ENCODE measurements at regions not wholly inside any gene's neighbourhood (a gene's known extent, or its start where the extent isn't known, plus 50 kb on each side); places are given as distances from the start of the nearest gene placed in this dataset.

DNA sequence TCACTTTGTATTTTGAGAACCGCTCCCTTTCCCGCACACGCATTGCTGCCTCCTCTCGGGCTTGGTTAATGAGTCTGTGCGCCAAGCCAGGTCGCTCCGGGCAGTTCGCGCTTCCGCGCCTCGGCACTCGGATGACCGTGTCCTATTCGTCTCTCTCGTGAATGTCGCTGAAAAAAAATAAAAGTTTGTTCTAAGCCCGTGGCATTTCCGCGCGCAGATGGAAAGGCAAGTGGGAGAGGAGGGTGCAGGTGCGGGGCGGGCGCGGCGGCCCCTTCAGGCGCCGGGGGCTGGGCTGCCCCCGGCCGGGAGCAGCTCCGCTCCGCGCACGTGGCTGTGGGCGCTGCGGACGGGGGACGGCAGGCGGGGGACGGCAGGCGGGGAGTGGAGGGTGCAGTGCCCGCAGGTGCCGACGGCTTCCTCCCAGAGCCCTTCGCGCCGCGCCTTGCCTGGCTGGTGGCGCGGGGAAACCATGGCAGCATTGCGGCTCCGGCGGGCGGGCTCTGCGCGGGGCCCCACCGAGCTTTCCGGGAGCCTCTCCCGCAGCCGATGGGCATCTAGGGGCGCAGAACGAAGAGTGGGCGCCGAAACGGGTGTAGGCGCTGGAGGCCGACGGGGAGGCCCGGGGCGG, 159.6 kb upstream of the SIX2 start:
- TF ChIP-seq POLR2A (IDR thresholded peaks at IDR 0.05) = no peak
- TF ChIP-seq, protein P1, sequence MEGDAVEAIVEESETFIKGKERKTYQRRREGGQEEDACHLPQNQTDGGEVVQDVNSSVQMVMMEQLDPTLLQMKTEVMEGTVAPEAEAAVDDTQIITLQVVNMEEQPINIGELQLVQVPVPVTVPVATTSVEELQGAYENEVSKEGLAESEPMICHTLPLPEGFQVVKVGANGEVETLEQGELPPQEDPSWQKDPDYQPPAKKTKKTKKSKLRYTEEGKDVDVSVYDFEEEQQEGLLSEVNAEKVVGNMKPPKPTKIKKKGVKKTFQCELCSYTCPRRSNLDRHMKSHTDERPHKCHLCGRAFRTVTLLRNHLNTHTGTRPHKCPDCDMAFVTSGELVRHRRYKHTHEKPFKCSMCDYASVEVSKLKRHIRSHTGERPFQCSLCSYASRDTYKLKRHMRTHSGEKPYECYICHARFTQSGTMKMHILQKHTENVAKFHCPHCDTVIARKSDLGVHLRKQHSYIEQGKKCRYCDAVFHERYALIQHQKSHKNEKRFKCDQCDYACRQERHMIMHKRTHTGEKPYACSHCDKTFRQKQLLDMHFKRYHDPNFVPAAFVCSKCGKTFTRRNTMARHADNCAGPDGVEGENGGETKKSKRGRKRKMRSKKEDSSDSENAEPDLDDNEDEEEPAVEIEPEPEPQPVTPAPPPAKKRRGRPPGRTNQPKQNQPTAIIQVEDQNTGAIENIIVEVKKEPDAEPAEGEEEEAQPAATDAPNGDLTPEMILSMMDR (IDR thresholded peaks at IDR 0.05) = no peak
- peak; percentile 23 for ATAC-seq

DNA sequence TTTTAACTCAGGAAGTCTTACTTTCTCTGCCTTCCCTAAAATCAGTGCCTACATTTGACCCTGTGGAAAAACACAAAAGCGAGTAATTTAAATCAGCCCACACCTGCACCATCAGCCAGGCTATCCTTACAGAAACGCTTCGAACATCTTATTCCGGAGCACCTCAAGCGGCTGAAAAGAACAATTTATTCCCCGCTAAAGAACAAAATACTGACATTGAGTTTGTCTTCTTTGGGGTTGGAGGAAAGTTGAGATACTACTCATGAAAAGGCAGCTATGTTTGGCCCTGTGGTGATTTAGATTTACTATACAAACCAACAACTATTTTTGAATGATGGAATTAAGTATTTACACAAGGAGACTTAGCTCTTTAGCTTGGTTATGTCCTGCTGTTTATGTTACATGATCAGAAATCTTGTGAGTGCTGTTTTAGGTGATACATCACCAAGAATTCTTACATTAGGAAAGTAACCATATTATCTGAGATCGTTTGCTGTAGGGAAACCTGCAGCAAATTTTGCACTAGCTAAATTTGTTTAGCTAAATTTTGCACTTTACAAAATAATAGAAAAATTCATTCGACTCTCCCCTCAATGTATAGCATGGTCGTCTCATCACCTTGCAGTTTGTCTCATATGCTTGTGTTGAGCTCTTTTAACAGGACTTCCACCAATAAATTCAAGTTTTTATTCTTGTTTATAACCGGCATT, 158.8 kb upstream of the SIX2 start:
- 23 to 26% methylated on average over 10 of the region's 10 CpGs for WGBS, 2 donors (ENCODE audit: low coverage in 1 of 2)
- Histone ChIP-seq H3K36me3 (no peaks in the 10 kb centered on the region), H3K27me3 (peaks cover 86% of the 10 kb centered on the region), H3K9me3 (no peaks in the 10 kb centered on the region), H3K27ac (no peak overlapping the region), H3K4me3 (peak overlapping the region in 1 of 2 donors; percentile 51), H3K4me1 (peaks cover 0 to 28% (median 14%) of the 10 kb centered on the region in 3 donors)
- TF ChIP-seq POLR2A (IDR thresholded peaks at IDR 0.05) = no peak
- TF ChIP-seq EP300 (IDR thresholded peaks at IDR 0.05) = no peak
- no peak for TF ChIP-seq POLR2AphosphoS5 (IDR thresholded peaks at IDR 0.05)
- TF ChIP-seq, protein P1 (IDR thresholded peaks at IDR 0.05) = no peak
- ATAC-seq = no peak

More for the DNA sequence above, 159.6 kb upstream of the SIX2 start:
- Histone ChIP-seq H3K4me1 (peaks cover 0 to 28% (median 14%) of the 10 kb centered on the region in 3 donors), H3K27ac (peak overlapping the region in 2 of 4 donors; percentile 41 to 64), H3K9me3 (no peaks in the 10 kb centered on the region), H3K36me3 (no peaks in the 10 kb centered on the region), H3K27me3 (peaks cover 92% of the 10 kb centered on the region), H3K4me3 (peak overlapping the region in 1 of 2 donors; percentile 51)
- WGBS, 2 donors (ENCODE audit: low coverage in 1 of 2) = 6 to 10% methylated on average over 12 to 13 of the region's 70 CpGs

DNA sequence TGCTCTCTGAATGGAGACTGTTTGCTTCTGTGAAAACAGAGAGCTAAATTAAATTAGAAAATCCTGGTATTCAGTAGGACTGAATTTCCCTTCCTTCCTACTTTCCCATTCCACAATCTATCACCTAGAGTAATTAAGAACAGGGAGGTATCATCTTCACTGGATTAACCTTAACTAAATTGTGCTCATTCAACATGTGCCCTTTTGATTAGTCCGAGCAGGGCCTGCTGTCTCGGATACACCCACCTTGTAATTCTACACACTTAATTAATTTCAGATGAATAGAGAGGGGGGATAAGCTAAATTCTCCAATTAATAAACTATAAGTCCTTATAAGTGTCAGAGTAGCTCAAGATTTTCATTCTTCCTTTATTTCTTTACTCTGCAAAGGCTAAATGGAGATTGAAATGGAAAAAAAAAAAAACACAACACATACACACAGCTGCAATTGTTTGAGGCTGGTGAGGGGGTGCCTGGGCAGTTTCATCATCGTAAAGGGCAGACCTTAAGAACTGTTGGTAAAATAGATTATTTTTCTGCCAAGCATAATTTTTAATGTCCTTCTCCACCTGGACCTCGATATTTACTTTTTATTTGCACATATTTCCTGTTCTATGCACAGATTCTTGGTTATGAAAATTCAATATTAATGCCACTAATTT, 157.1 kb upstream of the SIX2 start:
- H3K9me3 ChIP-seq = no peaks in the 10 kb centered on the region
- H3K4me3 ChIP-seq = no peak overlapping the region
- ATAC-seq = no peak
- H3K36me3 ChIP-seq = no peaks in the 10 kb centered on the region
- TF ChIP-seq, protein P1 (IDR thresholded peaks at IDR 0.05) = no peak
- TF ChIP-seq POLR2A (IDR thresholded peaks at IDR 0.05) (no peak), POLR2AphosphoS5 (IDR thresholded peaks at IDR 0.05) (no peak), EP300 (IDR thresholded peaks at IDR 0.05) (no peak)
- H3K27ac ChIP-seq = no peak overlapping the region
- H3K27me3 ChIP-seq = peaks cover 89% of the 10 kb centered on the region
- peaks cover 0 to 28% (median 14%) of the 10 kb centered on the region in 3 donors for H3K4me1 ChIP-seq
- 78 to 94% methylated on average over 3 to 4 of the region's 4 CpGs for WGBS, 2 donors (ENCODE audit: low coverage in 1 of 2)

DNA sequence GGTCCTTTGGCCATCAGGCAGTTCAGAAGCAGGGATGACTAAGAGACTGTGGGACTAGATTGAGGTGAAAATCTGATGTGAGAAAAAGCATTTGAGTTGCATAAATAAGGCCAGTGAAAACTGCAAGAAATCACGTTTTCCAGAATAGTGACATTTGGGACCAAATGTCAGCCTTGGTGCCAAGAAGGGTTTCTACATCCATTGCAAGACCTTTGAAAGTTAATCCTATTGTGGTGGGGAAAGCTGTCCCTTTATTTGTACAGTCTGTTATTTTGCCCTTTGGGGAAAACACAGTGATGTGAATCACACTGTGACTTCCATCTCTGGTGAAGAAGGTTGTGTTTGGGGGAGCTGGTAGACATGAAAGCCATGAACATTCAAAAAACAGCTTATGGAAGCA, 153.5 kb upstream of the SIX2 start:
- Histone ChIP-seq H3K27ac (no peak overlapping the region), H3K27me3 (peaks cover 73% of the 10 kb centered on the region), H3K36me3 (no peaks in the 10 kb centered on the region), H3K4me3 (no peak overlapping the region), H3K9me3 (no peaks in the 10 kb centered on the region), H3K4me1 (no peaks in the 10 kb centered on the region)
- no peak for ATAC-seq
- WGBS, 2 donors (ENCODE audit: low coverage in 1 of 2) = 63 to 77% methylated on average over 1 of the region's 1 CpG
- TF ChIP-seq, protein P1 (IDR thresholded peaks at IDR 0.05) = no peak
- no peak for TF ChIP-seq EP300 (IDR thresholded peaks at IDR 0.05)
- TF ChIP-seq POLR2AphosphoS5 (IDR thresholded peaks at IDR 0.05) = no peak
- TF ChIP-seq POLR2A (IDR thresholded peaks at IDR 0.05) = no peak
